ENCODE measurements at regions not wholly inside any gene's neighbourhood (a gene's known extent, or its start where the extent isn't known, plus 50 kb on each side); places are given as distances from the start of the nearest gene placed in this dataset.

DNA sequence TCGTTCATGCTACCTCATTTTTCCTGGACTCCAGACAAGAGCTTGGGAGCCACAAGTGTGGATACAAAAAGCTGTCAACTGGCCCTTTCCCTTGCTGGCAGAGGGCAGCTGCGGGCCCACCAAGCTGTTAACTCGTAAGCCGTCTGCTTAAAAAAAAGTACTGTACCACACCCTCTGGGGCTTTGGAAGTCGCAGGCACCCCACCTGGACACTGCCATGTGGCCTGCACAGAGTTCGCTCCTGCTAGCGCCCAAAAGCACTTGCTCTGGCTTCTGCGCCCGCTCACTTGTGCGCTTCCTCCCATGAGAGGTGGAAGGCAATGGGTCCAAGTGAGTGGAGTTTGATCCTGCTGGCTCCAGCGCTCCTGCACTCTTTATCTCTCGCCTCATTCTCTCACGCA is 476.4 kb upstream of the FSTL5 start:
- H3K27ac Mint-ChIP-seq: no peak overlapping the region
- no peaks in the 10 kb centered on the region for H3K4me1 Mint-ChIP-seq
- no peak overlapping the region for H3K9ac ChIP-seq
- no peaks in the 10 kb centered on the region for H3K79me2 ChIP-seq (ENCODE audit: low read depth)
- no peaks in the 10 kb centered on the region for H3K4me1 ChIP-seq
- no peak for DNase-seq (ENCODE audit: low spot score)
- no peaks in the 10 kb centered on the region for H4K20me1 ChIP-seq (ENCODE audit: low read depth)
- no peak overlapping the region for H2AFZ ChIP-seq (replicated peaks)
- no peaks in the 10 kb centered on the region for H3K27me3 ChIP-seq
- H3K9me3 ChIP-seq (ENCODE audit: low read depth): no peaks in the 10 kb centered on the region
- no peak overlapping the region for H3K27ac ChIP-seq
- no peaks in the 10 kb centered on the region for H3F3A ChIP-seq (ENCODE audit: low read depth)
- H3K4me3 ChIP-seq: no peak overlapping the region
- no peaks in the 10 kb centered on the region for H3K9me3 Mint-ChIP-seq
- TF ChIP-seq, protein P1, sequence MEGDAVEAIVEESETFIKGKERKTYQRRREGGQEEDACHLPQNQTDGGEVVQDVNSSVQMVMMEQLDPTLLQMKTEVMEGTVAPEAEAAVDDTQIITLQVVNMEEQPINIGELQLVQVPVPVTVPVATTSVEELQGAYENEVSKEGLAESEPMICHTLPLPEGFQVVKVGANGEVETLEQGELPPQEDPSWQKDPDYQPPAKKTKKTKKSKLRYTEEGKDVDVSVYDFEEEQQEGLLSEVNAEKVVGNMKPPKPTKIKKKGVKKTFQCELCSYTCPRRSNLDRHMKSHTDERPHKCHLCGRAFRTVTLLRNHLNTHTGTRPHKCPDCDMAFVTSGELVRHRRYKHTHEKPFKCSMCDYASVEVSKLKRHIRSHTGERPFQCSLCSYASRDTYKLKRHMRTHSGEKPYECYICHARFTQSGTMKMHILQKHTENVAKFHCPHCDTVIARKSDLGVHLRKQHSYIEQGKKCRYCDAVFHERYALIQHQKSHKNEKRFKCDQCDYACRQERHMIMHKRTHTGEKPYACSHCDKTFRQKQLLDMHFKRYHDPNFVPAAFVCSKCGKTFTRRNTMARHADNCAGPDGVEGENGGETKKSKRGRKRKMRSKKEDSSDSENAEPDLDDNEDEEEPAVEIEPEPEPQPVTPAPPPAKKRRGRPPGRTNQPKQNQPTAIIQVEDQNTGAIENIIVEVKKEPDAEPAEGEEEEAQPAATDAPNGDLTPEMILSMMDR (IDR thresholded peaks at IDR 0.05): no peak
- TF ChIP-seq EZH2phosphoT487 (IDR thresholded peaks at IDR 0.05) (no peak), EZH2 (IDR thresholded peaks at IDR 0.05) (no peak)
- no peaks in the 10 kb centered on the region for H3K36me3 Mint-ChIP-seq
- H3K27me3 Mint-ChIP-seq (ENCODE audit: insufficient read depth, low read depth): no peaks in the 10 kb centered on the region
- H3K4me2 ChIP-seq: no peak overlapping the region
- no peaks in the 10 kb centered on the region for H3K36me3 ChIP-seq
- no peak overlapping the region for H3K4me3 Mint-ChIP-seq

DNA sequence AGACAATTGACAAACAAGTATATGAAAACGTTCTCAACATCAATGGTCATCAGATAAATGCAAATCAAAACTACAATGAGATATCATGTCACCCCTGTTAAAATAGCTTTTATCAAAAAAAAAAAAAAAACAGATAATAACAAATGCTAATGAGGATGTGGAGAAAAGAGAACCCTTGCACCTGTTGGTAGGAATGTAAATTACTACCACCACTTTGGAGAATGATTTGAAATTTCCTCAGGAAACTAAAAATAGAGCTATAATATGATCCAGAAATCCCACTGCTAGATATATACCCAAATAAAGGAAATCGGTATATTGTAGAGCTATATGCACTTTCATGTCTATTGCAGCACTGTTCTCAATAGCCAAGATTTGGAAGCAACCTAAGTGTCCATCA is 470.6 kb upstream of the FSTL5 start:
- H3K27me3 ChIP-seq: no peaks in the 10 kb centered on the region
- H3K27me3 Mint-ChIP-seq (ENCODE audit: insufficient read depth, low read depth): no peaks in the 10 kb centered on the region
- no peaks in the 10 kb centered on the region for H3F3A ChIP-seq (ENCODE audit: low read depth)
- H3K27ac Mint-ChIP-seq: no peak overlapping the region
- H4K20me1 ChIP-seq (ENCODE audit: low read depth): no peaks in the 10 kb centered on the region
- no peaks in the 10 kb centered on the region for H3K9me3 ChIP-seq (ENCODE audit: low read depth)
- no peaks in the 10 kb centered on the region for H3K4me1 Mint-ChIP-seq
- no peak overlapping the region for H3K27ac ChIP-seq
- DNase-seq (ENCODE audit: low spot score): no peak
- no peaks in the 10 kb centered on the region for H3K79me2 ChIP-seq (ENCODE audit: low read depth)
- no peak overlapping the region for H3K4me3 Mint-ChIP-seq
- H3K9ac ChIP-seq: no peak overlapping the region
- TF ChIP-seq EZH2 (IDR thresholded peaks at IDR 0.05): no peak
- TF ChIP-seq, protein P1 (IDR thresholded peaks at IDR 0.05): peak; percentile 17
- H2AFZ ChIP-seq (replicated peaks): no peak overlapping the region
- no peaks in the 10 kb centered on the region for H3K36me3 Mint-ChIP-seq
- H3K9me3 Mint-ChIP-seq: no peaks in the 10 kb centered on the region
- H3K4me3 ChIP-seq: no peak overlapping the region
- H3K4me2 ChIP-seq: no peak overlapping the region
- H3K4me1 ChIP-seq: no peaks in the 10 kb centered on the region
- H3K36me3 ChIP-seq: no peaks in the 10 kb centered on the region

DNA sequence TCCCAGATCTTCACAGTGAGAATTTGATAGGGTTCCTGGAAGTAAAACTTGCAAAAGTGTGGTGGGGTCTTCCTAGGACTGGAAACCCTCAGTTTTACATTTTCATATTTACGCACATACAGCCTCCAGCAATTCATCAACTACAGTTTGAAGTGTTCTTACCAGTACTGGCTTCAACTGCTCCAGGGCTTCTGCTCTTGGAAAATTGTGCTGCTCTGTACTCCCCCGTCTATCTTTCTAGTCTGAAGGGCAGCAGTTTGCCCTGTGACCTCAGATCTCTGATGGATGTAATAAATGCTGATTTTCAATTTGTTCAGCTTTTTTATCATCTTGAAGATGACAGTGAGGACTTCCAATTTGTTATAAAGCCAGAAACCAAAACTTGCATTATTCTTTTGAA is 458.9 kb upstream of the FSTL5 start:
- no peaks in the 10 kb centered on the region for H3K9me3 Mint-ChIP-seq
- no peak overlapping the region for H3K9ac ChIP-seq
- H3K27me3 Mint-ChIP-seq (ENCODE audit: insufficient read depth, low read depth): peaks cover 2% of the 10 kb centered on the region
- H3K79me2 ChIP-seq (ENCODE audit: low read depth): no peaks in the 10 kb centered on the region
- H3K4me1 Mint-ChIP-seq: no peaks in the 10 kb centered on the region
- H3K36me3 ChIP-seq: no peaks in the 10 kb centered on the region
- no peak overlapping the region for H3K4me2 ChIP-seq
- TF ChIP-seq EZH2 (IDR thresholded peaks at IDR 0.05): no peak
- TF ChIP-seq, protein P1 (IDR thresholded peaks at IDR 0.05): no peak
- no peak for TF ChIP-seq EZH2phosphoT487 (IDR thresholded peaks at IDR 0.05)
- H2AFZ ChIP-seq (replicated peaks): no peak overlapping the region
- no peaks in the 10 kb centered on the region for H3K9me3 ChIP-seq (ENCODE audit: low read depth)
- no peak overlapping the region for H3K27ac Mint-ChIP-seq
- H3K4me3 ChIP-seq: no peak overlapping the region
- H3K27ac ChIP-seq: no peak overlapping the region
- no peaks in the 10 kb centered on the region for H3K36me3 Mint-ChIP-seq
- DNase-seq (ENCODE audit: low spot score): no peak
- H3F3A ChIP-seq (ENCODE audit: low read depth): no peaks in the 10 kb centered on the region
- H3K27me3 ChIP-seq: no peaks in the 10 kb centered on the region
- no peaks in the 10 kb centered on the region for H4K20me1 ChIP-seq (ENCODE audit: low read depth)
- H3K4me3 Mint-ChIP-seq: no peak overlapping the region
- no peaks in the 10 kb centered on the region for H3K4me1 ChIP-seq

DNA sequence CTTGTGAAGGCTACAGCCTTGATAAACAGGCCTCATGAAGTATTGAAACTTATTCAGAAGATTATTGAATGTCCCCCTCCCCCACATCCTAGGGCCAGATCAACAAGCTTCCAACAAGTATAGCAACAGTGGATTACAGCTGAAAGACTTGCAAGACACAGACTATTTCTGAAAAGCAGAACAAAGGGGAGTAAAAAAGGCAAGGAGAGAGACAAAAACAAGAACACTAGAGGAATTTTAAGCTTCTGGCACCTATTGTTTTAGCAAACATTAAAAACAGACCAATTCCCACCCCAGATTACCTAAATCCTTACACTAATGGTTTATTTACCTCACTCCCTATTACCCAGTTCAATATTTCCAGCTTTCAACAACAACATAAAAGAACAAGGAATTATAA is 446.3 kb upstream of the FSTL5 start:
- Histone ChIP-seq H2AFZ (replicated peaks) (no peak overlapping the region), H3K4me3 (peak overlapping the region; percentile 3), H3K9ac (no peak overlapping the region), H3F3A (ENCODE audit: low read depth) (peaks cover 5% of the 10 kb centered on the region), H3K4me2 (peak overlapping the region; percentile 70), H3K27me3 (no peaks in the 10 kb centered on the region), H3K36me3 (no peaks in the 10 kb centered on the region), H3K4me1 (peaks cover 24% of the 10 kb centered on the region), H4K20me1 (ENCODE audit: low read depth) (no peaks in the 10 kb centered on the region), H3K79me2 (ENCODE audit: low read depth) (no peaks in the 10 kb centered on the region), H3K9me3 (ENCODE audit: low read depth) (no peaks in the 10 kb centered on the region), H3K27ac (peak overlapping the region; percentile 60)
- no peaks in the 10 kb centered on the region for H3K9me3 Mint-ChIP-seq
- H3K27me3 Mint-ChIP-seq (ENCODE audit: insufficient read depth, low read depth): no peaks in the 10 kb centered on the region
- H3K4me3 Mint-ChIP-seq: no peak overlapping the region
- peaks cover 9% of the 10 kb centered on the region for H3K4me1 Mint-ChIP-seq
- DNase-seq (ENCODE audit: low spot score): peak; percentile 72
- TF ChIP-seq EZH2 (IDR thresholded peaks at IDR 0.05) (no peak), EZH2phosphoT487 (IDR thresholded peaks at IDR 0.05) (peak; percentile 56)
- H3K36me3 Mint-ChIP-seq: no peaks in the 10 kb centered on the region
- peak overlapping the region; percentile 50 for H3K27ac Mint-ChIP-seq
